ENCODE measurements at regions not wholly inside any gene's neighbourhood (a gene's known extent, or its start where the extent isn't known, plus 50 kb on each side); places are given as distances from the start of the nearest gene placed in this dataset.

GRCh38 chr6:114878091-114878490 lies 535.3 kb upstream of the HS3ST5 start:
- TF ChIP-seq CTCF (IDR thresholded peaks at IDR 0.05; ENCODE audit: low read depth, low read length) (no peak), MYC (IDR thresholded peaks at IDR 0.05; ENCODE audit: low read depth, low read length) (no peak), POLR2A (IDR thresholded peaks at IDR 0.05; ENCODE audit: extremely low read depth, insufficient read length) (no peak)

Data from NB4 (cell line).